OCI-M1 (cell line): ENCODE measurements at regions not wholly inside any gene's neighbourhood (a gene's known extent, or its start where the extent isn't known, plus 50 kb on each side); places are given as distances from the start of the nearest gene placed in this dataset.

ENCODE experiments used
- DNase-seq: peaks from one replicate; lab custom pipeline; 2025; lab: John Stamatoyannopoulos, UW

DNA sequence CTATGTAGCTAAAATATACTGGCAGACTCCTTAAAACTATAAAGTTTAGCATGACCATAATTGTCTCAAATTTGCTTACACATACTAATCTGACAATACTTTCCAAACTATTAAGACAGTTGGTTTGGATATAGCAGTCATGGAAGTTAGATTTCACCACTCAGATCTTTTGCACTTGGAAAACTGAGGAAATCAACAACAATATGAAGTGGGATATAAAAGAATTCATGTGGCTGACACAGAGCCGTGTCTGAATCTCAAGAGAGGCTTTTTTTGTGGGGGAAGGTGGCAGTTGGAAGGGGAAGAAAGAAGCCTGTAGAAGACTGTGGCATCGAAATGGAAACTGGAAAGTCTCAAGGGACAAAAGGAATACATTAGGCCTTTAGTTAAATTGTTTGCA lies 166.6 kb upstream of the FLRT2 start:
- DNase-seq = no peak

- DNase-seq = no peak
Measured at GRCh38 chr14:85366226-85366625, 163.7 kb upstream of the FLRT2 start.

DNA sequence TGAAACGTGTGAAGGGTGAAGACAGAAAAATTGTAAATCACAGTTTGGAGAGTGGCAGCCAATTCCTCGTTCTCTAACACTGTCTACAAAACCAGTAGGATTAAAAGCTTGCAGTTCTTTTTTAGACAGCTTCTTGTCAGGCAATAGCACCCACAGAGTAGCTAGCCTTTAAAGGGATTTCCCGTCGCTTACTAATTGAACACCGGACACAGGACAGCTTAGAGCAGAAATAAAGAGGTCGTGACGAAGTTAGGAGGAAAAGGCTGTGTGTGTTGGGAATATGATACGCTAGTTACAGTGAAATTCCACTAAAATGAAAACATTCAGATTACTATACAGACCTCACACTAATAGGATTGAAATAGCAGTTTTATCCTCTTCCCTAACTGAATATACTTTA lies 149.1 kb upstream of the FLRT2 start:
- no peak for DNase-seq

DNA sequence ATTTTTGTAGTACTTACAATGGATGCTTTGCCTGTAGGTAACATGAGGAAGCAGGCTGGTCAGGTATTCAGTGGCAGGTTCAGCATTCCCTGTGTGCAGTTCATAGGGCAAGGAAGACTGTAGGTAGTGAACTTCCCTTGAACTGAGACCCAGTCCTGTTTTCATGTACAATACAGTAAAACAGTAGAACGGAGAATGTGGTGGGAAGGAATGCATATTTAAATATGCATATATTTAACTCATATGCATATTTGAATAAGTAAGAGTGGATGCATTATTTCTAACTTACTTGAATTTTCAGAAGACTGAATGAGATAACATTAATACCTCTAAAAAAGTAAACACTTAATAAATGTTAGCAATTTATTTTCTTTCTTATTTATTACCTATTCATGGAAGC lies 147.6 kb upstream of the FLRT2 start:
- DNase-seq = no peak

DNA sequence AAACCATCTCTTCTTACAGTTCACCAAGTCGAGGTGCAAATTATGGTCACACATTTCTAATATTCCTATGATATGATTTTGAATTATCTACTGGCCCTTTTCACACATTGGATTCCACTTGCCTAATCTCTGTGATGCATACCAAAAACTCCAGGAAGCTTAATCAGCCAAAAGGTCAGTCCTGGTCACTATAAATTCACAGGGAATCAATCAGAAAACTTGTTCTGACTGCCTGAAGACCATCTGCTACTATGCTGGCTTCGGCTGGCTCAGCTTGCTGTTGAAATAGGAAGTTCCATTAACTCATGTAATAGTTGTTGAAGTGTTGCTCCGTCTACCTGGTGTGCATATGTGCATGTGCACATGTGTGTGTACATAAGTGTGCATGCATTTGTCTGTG lies 142.8 kb upstream of the FLRT2 start:
- no peak for DNase-seq

DNA sequence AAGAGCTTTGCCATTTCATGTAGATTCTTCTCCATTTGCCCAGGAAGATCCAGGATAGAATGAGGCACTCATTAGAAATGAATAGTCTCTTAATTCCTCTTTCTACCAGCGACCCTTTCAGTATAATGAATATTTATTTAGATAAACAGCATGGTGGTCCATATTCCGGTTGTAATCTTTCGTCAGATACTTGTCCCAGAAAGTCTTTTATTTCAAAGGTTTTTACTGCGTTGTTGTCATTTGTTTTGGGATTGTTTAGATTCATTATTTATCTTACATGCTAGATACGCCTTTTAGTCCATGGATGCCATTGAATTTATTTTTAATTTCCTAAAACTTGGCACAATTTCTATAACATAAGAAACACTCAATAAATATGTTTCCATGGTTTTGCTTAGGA lies 139.7 kb upstream of the FLRT2 start:
- DNase-seq = no peak

- no peak for DNase-seq
Measured at GRCh38 chr14:85391455-85391854, 138.5 kb upstream of the FLRT2 start.

DNA sequence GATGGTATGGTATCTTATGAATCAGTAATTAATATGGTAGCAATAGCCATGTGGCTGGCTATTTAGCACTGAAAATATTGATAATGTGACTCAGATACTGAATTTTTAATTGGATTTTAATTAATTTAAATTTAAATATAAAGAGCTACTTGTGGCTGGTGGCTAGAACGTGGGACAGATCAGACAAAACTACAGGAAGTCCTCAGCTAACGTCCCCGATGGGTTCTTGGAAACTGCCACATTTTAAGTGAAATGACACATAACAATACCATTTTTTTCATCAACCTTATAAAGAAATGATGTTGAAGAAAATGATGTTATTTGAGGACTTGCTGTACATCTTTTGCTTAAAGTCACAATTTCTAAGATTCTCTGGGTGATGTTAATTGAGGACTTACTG lies 138.1 kb upstream of the FLRT2 start:
- no peak for DNase-seq

DNA sequence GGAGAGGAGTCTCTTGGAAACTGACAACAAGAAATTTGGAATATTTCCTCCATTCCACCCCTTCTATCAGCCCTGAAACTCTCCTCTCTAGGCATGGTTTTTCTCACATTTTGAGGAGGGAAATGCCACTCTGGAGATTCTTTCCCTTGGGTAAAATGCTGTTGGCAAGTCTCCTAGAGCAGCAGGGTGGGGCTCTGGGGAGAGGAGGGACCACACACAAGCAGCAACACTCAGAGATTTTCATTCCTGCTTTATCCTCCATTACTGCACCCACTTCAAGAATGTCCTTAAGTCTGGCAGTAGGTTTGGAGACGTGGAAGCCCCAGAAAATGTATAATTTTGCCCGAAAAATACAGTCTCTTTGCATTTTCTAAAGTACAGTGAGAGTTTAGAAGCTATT lies 130.8 kb upstream of the FLRT2 start:
- DNase-seq = no peak

DNA sequence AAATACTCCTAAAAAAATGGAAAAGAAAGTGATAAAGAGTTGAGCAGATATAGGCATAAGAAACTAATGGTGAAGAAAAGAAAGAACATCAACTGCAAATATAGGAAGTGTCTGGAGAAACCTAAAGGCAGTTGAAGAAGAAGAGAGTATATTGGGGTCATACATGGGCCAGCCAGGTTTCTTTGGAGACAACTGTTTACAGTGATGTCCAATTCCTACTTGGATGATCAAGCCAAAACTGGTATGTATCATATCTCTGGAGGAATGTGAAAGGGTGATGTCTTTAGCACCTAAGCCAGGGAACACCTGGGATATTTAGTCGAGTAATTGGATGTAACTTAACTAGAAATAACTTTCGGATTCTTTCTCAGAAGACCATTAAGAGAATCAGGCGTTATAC lies 129.3 kb upstream of the FLRT2 start:
- DNase-seq = no peak

- no peak for DNase-seq
Measured at GRCh38 chr14:85401384-85401783, 128.6 kb upstream of the FLRT2 start.

- no peak for DNase-seq
Measured at GRCh38 chr14:85402569-85403162, 127.3 kb upstream of the FLRT2 start.

DNA sequence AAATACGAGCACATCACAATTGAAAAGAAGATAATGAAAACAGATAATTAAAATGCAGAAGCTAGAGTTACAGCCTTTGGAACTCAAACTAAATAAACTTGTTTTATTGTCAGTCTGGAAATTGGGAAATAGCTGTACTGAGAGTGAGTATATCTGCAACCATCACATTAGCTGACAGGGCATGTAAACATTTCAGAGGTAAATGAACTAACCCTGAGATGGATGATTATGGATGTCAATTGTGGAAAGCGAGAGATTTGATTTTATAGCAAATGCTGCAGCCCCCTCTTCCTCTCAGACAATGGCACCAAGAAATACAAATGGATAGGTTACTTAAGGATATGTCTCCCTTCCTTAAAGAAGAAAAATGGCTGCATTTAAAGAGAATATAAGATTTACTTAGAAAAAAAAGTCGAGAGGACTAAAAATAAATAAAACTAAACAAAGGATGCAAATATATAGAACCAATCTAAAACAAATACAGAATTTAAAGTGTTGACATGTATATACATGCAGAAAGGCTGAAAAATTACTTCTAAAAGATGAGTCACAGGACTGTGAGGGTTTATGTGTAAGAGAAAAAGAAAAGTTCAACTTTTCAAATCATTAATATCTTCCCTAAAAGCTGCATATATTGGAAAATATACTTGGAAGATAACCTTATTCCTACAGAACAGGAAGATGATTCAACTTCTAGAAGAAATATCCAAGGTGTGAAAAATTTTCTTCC lies 120.3 kb upstream of the FLRT2 start:
- no peak for DNase-seq

GRCh38 chr14:85412756-85413155 lies 117.2 kb upstream of the FLRT2 start:
- DNase-seq = no peak

- DNase-seq = peak; percentile 61
Measured at GRCh38 chr14:85413836-85414526, 116.0 kb upstream of the FLRT2 start.

DNA sequence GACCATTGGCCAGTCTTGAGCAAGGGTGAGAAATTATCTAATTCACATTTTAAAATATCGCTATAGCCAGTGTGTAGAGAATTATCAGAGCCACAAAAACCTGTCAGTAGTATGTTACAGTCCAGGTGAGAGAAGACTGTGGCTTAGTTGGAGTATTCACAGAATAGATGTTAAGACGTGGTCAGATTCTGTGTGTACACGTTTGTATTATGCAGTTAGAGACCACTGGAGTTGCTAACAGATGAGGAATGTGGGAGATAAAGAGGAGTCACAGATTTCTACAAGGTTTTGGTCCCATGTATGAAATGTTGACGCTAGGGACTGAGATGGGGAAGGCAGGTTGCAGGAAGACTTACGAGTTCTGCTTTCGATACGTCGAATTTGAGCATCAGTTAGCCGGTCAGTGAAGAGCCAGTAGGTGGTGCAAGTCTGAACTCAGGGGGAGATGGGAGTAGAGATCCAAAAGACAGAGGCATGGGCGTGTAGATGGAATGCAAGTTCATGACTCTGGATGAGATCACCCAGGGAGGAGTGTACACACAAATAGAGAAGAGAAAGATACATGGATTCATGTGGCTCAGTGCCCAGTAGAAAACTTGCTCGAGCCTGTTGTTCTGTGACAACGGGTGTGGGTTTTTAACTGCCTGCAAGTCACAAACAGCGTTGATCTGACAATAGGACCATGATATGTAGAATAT lies 114.8 kb upstream of the FLRT2 start:
- DNase-seq = peak; percentile 84

GRCh38 chr14:85416771-85417170 lies 113.2 kb upstream of the FLRT2 start:
- peak; percentile 43 for DNase-seq

DNA sequence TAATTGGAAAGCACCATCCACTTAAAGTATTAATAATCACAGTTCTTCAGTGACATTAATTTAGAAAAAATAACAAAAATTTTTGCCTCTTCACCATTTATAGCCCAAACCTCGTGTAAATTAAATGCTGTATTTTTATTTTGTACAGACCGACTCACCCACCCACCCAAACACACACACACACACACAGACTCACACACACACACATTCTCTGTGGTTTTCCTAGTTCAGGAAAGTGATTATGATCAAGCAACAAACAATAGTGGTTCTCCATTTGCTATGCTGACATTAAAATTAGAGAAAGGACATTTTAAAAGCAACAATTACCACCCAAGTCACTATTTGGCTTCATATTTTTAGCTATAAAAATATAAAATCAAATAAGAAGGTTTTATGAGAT lies 112.5 kb upstream of the FLRT2 start:
- DNase-seq = no peak

GRCh38 chr14:85418721-85419120 lies 111.2 kb upstream of the FLRT2 start:
- peak; percentile 5 for DNase-seq

DNA sequence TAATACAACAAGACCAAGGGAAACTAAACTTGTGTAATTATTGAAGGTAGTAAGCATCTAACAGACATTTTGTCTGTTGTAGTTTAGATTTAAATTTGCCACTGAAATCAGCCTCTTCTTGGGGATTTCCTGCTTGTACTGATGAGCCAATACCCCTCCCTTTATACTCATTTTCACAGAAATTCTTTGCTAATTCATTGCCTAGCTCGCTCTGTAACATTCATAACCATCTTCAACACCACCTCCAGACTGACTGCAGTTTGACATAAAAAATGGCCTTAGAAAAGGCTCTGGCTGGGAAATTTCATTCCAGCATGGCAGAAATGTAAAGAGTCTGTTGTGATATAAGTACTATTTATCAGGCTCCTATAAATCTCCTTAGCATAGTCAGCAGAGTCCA lies 109.7 kb upstream of the FLRT2 start:
- no peak for DNase-seq

- DNase-seq = no peak
Measured at GRCh38 chr14:85420707-85421106, 109.2 kb upstream of the FLRT2 start.

DNA sequence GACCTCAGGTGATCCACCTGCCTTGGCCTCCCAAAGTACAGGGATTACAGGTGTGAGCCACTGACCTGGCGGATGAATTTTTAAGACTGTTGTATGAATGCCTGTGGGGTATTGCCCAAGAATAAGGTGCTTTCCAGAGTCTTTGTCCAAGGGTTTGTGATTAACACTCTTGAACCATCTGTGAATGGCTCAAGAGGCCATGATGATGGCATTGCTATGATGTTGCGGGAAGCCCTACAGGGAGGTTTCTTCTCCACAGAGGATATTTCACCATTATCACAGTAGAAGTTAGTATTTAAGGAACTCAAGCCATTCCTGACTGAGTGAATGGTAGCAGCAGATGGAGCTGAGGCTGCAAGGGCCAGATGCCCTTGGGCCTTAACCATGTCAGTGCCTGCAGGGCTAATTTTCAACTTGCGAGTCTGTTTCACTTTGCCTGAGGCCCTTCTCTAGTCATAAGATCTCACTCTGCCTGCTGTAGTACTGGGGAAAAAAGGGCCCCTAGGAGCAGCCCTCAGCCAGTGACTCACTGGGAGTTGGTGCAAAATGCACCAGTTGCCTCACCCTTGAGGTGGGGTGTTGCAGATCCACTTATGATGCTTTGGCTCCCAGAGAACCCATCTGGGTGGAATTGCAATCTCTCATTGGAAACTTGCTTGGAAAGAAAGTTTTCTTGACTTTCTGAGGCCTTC lies 108.6 kb upstream of the FLRT2 start:
- DNase-seq = peak; percentile 62
